Neural progenitor cell (in vitro differentiated cells): ENCODE measurements at regions not wholly inside any gene's neighbourhood (a gene's known extent, or its start where the extent isn't known, plus 50 kb on each side); places are given as distances from the start of the nearest gene placed in this dataset.

Source experiments
- EZH2 ChIP-seq: fragments of 200-600 bp; sonication (generic); IDR thresholded peaks from 2 replicates; pipeline ENCODE4 v1.6.1; 2017; ENCODE audit warnings: antibody characterized with exemption, mild to moderate bottlenecking, moderate library complexity
- TF ChIP-seq, protein P1 (sequence below): fragments of 200-600 bp; sonication (generic); IDR thresholded peaks from 2 replicates; pipeline ENCODE4 v1.5.1; 2017; ENCODE audit warnings: antibody characterized with exemption, mild to moderate bottlenecking

- TF ChIP-seq, protein P1, sequence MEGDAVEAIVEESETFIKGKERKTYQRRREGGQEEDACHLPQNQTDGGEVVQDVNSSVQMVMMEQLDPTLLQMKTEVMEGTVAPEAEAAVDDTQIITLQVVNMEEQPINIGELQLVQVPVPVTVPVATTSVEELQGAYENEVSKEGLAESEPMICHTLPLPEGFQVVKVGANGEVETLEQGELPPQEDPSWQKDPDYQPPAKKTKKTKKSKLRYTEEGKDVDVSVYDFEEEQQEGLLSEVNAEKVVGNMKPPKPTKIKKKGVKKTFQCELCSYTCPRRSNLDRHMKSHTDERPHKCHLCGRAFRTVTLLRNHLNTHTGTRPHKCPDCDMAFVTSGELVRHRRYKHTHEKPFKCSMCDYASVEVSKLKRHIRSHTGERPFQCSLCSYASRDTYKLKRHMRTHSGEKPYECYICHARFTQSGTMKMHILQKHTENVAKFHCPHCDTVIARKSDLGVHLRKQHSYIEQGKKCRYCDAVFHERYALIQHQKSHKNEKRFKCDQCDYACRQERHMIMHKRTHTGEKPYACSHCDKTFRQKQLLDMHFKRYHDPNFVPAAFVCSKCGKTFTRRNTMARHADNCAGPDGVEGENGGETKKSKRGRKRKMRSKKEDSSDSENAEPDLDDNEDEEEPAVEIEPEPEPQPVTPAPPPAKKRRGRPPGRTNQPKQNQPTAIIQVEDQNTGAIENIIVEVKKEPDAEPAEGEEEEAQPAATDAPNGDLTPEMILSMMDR, result no peak
- TF ChIP-seq EZH2, result no peak
Observed at GRCh38 chr18:57249883-57250282, 102.5 kb upstream of the ST8SIA3 start.
